D721Med (cell line): ENCODE measurements at regions not wholly inside any gene's neighbourhood (a gene's known extent, or its start where the extent isn't known, plus 50 kb on each side); places are given as distances from the start of the nearest gene placed in this dataset.

ENCODE experiments used
- DNase-seq: peaks from one replicate; pipeline ENCODE4 v3.0.0; 2011; ENCODE audit warnings: low spot score; ENCODE audit not compliant: insufficient read length
- FAIRE-seq: peaks from 2 replicates; lab custom pipeline; 2011; peaks lifted over from hg19 to GRCh38; lab: Jason Lieb, UNC
- CTCF ChIP-seq: IDR thresholded peaks from 2 replicates; pipeline ENCODE4 v1.5.1; 2012; ENCODE audit warnings: mild to moderate bottlenecking, control low read depth; ENCODE audit not compliant: insufficient read depth; ENCODE audit errors: missing control alignments

- FAIRE-seq (no peak), DNase-seq (no peak)
- no peak for TF ChIP-seq CTCF
These were observed 233.7 kb upstream of the ARID1B start for GRCh38 chr6:156543431-156543830.

- DNase-seq (no peak), FAIRE-seq (no peak)
These were observed 238.1 kb upstream of the ARID1B start for GRCh38 chr6:156538875-156539660.

GRCh38 chr6:156534594-156534993 lies 242.6 kb upstream of the ARID1B start:
- DNase-seq (no peak), FAIRE-seq (no peak)
- no peak for TF ChIP-seq CTCF

More at GRCh38 chr6:156538875-156539660, 238.1 kb upstream of the ARID1B start:
- TF ChIP-seq CTCF = no peak

- FAIRE-seq (no peak), DNase-seq (no peak)
- no peak for TF ChIP-seq CTCF
These were observed 243.2 kb upstream of the ARID1B start for GRCh38 chr6:156533872-156534524.

GRCh38 chr6:156526081-156526480 lies 251.1 kb upstream of the ARID1B start:
- TF ChIP-seq CTCF = no peak
- FAIRE-seq (no peak), DNase-seq (no peak)

- no peak for FAIRE-seq
These were observed 251.6 kb upstream of the ARID1B start for GRCh38 chr6:156525541-156525940.

More at GRCh38 chr6:156525541-156525940, 251.6 kb upstream of the ARID1B start:
- DNase-seq = no peak
- TF ChIP-seq CTCF = no peak
